Motor neuron (in vitro differentiated cells): ENCODE measurements at regions not wholly inside any gene's neighbourhood (a gene's known extent, or its start where the extent isn't known, plus 50 kb on each side); places are given as distances from the start of the nearest gene placed in this dataset.

Source experiments
- ATAC-seq, 8 experiments: fragments of 200-7000 bp; cut with Tn5 transposase; replicated peaks in 6 of 8; 2 replicates each; pipeline ENCODE4 v1.8.0; 2021; ENCODE audit warnings: mild to moderate bottlenecking in 8 of 8, moderate library complexity in 8 of 8
- H3K27ac ChIP-seq, 2 donors: fragments of 250-450 bp; sonication (Bioruptor Pico); 2 replicates each; pipeline ENCODE4 v1.9.0; 2021; ENCODE audit warnings: antibody characterized with exemption in 2 of 2, mild to moderate bottlenecking in 2 of 2, moderate library complexity in 1 of 2
- H3K4me1 ChIP-seq, 2 donors: fragments of 250-450 bp; sonication (Bioruptor Pico); replicated peaks in 1 of 2; 2 replicates each; pipeline ENCODE4 v1.6.1; 2021; ENCODE audit warnings: antibody characterized with exemption in 2 of 2, mild to moderate bottlenecking in 2 of 2, moderate library complexity in 1 of 2
- H3K4me3 ChIP-seq, 5 donors: fragments of 250-450 bp; sonication (Bioruptor Pico); 2 replicates each; pipeline ENCODE4 v1.9.0; 2021; ENCODE audit warnings: antibody characterized with exemption in 5 of 5, mild to moderate bottlenecking in 5 of 5, moderate library complexity in 4 of 5
- WGBS, 10 experiments: fragments of 450-650 bp; shearing (Covaris generic); methylation state at CpG; one replicate each; pipeline ENCODE4 v1.0.0; 2022; 5-methylcytosine and 5-hydroxymethylcytosine counted together
- in situ Hi-C, 9 experiments: fragments of 400-800 bp; cut with MboI; loops; one replicate each; pipeline ENCODE4 v1.15.0; 2021; ENCODE audit warnings: low sequenced_read_pairs in 9 of 9, low pct_unique_long_range_greater_than_20kb in 2 of 9; ENCODE audit not compliant: unreplicated experiment in 9 of 9

DNA sequence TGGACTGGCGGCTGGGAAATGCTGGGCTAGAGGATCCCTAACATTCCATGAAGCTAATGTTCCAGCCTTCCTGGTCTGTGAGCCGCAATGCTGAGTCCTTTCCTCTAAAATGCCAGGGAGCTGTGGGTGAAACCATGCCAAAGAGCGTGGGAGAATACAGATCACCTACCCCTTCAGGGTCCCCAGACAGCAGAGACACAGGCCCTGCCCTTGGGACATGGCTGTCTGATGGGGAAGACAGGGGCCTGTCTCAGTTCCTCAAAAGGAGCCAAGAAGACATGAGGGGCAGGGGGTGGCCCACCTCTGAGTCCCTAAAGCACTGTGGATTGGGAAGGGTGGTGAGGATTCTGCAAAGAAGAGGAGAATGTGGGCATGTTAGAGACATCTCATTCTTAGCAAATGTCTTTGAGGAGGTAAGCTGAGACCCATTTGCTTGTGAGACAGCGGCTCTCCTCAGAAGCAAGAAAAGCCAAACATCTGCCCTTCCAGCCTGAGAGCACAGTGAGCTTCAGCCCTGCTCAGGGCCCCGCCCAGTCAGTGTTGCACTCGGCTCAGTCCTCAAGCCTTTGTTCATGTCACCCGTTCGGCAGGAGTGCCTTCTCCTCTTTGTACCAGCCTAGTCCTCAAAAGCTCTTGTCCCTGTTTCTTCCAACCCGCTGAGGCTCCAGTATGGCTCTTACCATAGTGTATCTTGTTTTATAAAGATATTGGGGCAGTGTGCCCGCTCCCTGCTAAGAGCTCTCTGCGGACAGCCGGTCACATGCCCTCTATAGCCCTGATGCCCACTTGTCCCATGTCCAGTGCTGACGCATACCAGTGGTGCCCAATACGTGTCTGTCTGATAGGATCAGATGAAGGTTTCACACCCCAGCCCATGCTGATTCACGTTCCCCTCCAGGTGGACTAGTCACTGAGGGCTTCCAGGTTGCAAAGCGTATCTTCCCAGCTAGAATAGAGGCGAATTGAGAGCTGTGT is 286.2 kb downstream of the CYP26B1 start:
- H3K27ac ChIP-seq, result no peak overlapping the region
- H3K4me3 ChIP-seq, result no peak overlapping the region
- H3K4me1 ChIP-seq, result peaks cover 0 to 4% of the 10 kb centered on the region in 2 donors
- WGBS, 10 experiments, result 59 to 93% (median 80%) methylated on average over 1 to 12 of the region's 17 CpGs; no CpG with 5 or more reads in 2 of the 10 experiments
- peak in 2 of 8 experiments; percentile 65 to 81 for ATAC-seq
- in situ Hi-C loops, result no loop called here

DNA sequence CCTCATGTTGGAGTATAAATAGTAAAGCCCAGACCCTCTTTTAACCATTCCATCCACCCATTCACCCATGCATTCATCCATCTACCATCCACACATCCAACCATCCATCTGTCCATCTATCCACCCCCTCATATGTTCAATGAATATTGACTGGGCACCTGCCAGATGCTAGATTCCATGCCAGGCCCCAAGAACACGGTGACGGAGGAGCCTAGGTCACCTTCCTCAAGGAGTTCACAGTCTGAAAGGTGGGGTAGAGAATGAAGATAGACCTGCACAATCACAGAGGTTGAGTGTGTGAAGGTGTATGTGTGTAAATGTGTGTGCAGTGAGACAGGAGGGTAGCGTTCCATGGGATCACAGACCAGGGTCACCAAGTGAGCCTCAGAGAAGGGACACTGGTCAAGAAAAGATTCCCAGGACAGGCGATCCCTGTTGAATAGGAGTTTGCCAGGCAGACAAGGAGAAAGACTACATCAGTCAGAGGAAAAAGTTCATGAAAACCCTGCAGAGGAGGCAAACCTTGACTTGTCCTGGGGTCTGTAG is 287.2 kb downstream of the CYP26B1 start:
- Histone ChIP-seq H3K4me1 (peaks cover 0 to 4% of the 10 kb centered on the region in 2 donors), H3K4me3 (no peak overlapping the region), H3K27ac (no peak overlapping the region)
- in situ Hi-C loops, result no loop called here
- ATAC-seq, result no peak
- 21 to 100% (median 80%) methylated on average over 1 to 4 of the region's 4 CpGs; no CpG with 5 or more reads in 5 of the 10 experiments for WGBS, 10 experiments

DNA sequence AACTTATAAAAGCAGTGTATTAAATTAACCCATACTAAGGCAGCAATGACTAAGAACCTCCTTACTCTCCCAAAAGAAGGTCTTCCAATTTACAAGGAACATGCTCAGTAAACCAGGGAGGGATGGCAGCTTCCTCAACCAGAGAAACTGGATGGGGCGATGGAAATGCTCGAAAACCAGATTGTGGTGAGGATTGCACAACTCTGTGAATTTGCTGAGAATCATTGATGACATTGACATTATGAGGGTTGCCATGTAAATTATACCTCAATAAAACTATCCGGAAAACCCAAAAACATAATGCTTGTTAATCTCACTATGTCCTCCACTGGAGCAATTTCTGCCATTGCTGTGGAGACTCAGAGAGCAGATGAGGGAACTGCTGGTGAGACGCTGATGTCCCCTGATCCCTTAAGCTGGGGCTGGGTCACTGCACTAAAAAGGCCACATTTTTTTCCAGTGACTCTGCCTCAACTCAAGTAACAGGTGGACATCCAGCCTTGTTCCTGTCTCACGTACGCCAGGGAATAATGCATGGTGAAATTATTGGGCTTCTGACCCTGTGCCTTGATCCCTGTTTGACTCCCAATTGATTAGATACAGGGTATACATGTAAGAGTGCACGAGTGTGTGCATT is 288.3 kb downstream of the CYP26B1 start:
- Histone ChIP-seq H3K4me3 (no peak overlapping the region), H3K27ac (no peak overlapping the region), H3K4me1 (peaks cover 0 to 4% of the 10 kb centered on the region in 2 donors)
- 73 to 95% (median 83%) methylated on average over 1 to 6 of the region's 7 CpGs; no CpG with 5 or more reads in 2 of the 10 experiments for WGBS, 10 experiments
- ATAC-seq, result no peak
- in situ Hi-C loops, result no loop called here

DNA sequence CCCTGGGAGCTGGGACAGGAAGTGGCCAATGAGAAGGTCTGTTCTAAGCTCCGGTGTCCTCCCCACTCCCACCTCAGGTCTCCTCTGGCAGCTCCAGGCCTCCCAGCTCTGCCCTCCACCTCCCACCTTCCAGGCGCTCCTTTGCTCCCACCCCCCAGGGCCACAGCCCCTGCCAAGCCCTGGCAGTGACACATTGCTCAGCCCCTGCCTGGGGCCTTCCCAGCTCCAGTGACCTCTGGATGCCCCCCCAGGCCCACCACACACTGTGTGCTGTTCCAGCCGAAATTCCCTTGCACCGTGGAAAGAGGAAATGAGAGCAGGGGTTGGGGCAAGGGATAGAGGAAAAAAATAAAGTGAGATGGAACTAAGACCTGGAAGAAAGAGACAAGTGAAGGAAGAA is 289.6 kb downstream of the CYP26B1 start:
- Histone ChIP-seq H3K4me1 (peaks cover 0 to under 1% of the 10 kb centered on the region in 2 donors), H3K27ac (no peak overlapping the region), H3K4me3 (no peak overlapping the region)
- ATAC-seq, result no peak
- in situ Hi-C loops, result no loop called here
- 60 to 100% (median 83%) methylated on average over 1 of the region's 4 CpGs; no CpG with 5 or more reads in 6 of the 10 experiments for whole genome bisulfite sequencing, 10 experiments

DNA sequence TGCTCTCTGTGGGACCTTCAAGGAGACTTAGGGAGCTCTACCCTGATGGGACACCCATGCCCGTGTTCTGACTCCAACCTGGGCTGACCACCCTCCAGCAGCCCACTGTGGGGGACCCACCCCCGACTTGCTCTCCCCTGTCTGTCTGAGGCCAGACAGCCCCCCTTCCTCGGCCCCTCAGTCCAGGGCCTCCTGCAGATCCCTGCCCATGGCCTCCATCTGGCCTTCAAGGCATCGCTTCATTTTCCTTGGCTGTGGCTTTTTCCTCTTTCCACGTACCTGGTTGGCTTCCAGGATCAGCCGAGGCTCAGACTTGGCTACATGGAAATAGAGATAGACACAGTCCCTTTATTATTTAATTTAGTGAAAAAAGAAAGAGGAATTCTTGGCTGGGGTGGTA is 290.0 kb downstream of the CYP26B1 start:
- Histone ChIP-seq H3K4me1 (no peaks in the 10 kb centered on the region), H3K27ac (no peak overlapping the region), H3K4me3 (no peak overlapping the region)
- in situ Hi-C loops, result no loop called here
- 0 to 92% (median 72%) methylated on average over 1 to 2 of the region's 6 CpGs; no CpG with 5 or more reads in 6 of the 10 experiments for WGBS, 10 experiments
- no peak for ATAC-seq

DNA sequence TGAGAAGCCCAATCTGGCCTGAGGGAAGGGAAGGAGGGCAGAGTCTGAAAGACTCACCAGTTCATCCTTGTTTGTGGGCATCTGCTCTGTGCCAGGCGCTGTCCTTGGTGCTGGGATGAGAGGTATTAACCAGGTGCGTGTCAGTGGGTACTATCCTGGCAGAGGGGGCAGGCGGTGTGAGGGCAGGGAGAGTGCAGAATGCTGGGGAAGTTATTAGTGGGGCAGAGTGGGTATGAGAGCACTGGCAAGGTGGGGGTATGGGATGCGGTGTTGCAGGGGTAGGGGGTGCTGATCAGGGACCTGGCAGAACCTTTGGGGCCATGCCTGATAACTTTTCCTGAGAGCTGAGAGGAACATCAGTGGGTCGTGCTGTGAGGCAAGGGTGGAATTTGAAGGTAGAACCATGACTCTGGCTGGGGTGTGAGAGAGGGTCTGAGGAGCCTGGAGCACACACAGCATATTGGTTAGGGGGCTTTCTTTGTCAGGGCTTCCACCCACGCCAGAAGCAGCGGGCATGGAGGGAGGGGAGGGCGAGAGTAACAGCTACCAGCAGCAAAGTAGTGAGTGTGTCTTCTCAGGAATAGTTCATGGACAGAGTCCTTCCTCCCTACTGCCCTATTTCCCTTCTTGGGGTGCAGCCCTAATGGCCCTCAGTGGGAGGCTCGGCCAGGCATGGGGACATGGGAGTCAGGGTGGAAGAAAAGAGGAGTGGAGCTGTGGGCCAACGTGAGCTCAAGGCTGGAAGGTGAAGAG is 290.7 kb downstream of the CYP26B1 start:
- Histone ChIP-seq H3K4me1 (no peaks in the 10 kb centered on the region), H3K27ac (no peak overlapping the region), H3K4me3 (no peak overlapping the region)
- in situ Hi-C loops, result no loop called here
- ATAC-seq, result no peak
- 0 to 90% (median 60%) methylated on average over 1 to 5 of the region's 10 CpGs; no CpG with 5 or more reads in 3 of the 10 experiments for WGBS, 10 experiments

DNA sequence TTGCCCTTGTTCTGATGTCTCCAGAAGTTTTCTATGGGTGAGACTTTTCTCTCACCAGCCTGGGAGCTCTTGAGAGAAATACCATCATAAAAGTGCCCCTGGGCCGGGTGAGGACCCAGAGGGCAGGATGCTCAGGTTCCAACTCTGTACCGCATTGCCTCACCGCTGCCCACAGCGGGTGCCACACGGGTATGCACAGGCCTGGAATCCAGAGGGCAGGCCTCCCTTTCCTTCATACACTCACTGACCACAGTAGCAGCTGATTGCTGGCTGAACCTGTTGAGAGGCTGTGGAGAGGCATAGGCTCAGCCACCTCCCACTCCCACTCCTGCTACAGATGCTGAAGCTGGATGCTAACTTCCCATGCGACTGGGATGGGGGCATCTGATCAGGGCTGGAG is 293.8 kb downstream of the CYP26B1 start:
- Histone ChIP-seq H3K4me3 (no peak overlapping the region), H3K4me1 (no peaks in the 10 kb centered on the region), H3K27ac (no peak overlapping the region)
- 80 to 93% (median 86%) methylated on average over 1 to 3 of the region's 6 CpGs; no CpG with 5 or more reads in 6 of the 10 experiments for WGBS, 10 experiments
- in situ Hi-C loops, result no loop called here
- no peak for ATAC-seq

DNA sequence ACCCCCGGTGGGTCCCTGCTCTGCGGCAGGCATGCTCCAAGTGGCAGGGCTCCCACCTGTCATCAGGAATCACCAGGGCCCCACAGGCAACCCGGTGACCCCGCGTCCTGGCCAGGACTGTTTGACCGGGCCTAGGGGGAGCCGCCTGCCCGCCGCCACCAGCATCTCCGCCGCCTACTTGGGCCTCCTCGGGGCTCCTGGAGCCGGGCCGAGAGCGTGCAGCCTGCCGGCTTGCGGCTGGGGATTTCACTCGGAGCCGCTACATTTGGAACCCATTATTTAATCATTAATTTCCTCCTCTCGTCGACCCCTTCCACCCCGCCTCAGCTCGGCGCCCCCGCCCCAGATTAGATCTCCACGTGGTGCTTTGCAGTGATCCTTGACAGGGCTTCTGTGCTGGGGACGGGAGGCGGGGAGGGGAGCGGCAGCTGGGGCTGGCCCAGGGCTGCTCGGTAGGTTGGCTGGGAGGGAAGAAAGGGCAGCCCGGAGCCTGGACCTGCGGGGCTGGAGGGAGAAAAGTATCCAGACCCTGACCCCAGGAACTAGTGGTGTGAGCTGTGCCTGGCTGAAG is 295.4 kb downstream of the CYP26B1 start:
- Histone ChIP-seq H3K27ac (no peak overlapping the region), H3K4me1 (no peaks in the 10 kb centered on the region), H3K4me3 (no peak overlapping the region)
- 60 to 80% methylated on average over 1 to 3 of the region's 32 CpGs; no CpG with 5 or more reads in 8 of the 10 experiments for WGBS, 10 experiments
- in situ Hi-C loops, result no loop called here
- peak; percentile 48 to 98 (median 76) for ATAC-seq

DNA sequence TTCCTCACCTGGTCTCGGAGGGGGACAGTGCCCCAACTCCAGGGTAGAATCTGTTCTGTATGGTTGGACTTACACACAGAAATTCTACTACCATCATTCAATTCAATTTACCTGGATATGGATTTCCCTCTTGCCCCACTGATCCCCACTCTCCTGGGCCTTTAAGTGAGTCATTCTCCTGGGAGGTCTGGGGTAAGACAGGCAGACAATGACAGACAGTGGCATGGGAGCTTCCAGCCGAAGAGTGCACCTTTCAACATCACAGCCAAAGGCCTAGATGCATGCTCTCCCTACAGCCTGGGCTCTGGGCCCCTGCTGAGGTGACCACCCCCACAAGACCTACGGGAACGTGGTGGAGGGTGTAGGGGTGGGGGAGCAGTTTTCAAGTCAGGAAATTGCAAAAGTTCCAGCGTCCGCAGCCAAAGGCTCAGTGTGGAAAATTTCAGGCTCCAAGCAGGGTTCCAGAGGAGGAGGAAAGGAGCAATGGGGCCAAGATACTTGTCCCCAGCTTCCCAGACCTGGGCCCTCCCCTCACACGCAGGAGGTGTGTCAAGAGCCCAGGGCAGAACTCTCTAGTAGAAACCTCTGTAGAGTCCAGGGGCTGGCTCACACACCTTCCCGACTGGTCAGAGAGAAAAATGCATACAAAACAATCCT is 296.4 kb downstream of the CYP26B1 start:
- 20 to 86% (median 72%) methylated on average over 1 to 7 of the region's 8 CpGs; no CpG with 5 or more reads in 4 of the 10 experiments for WGBS, 10 experiments
- Histone ChIP-seq H3K4me1 (no peaks in the 10 kb centered on the region), H3K4me3 (no peak overlapping the region), H3K27ac (no peak overlapping the region)
- in situ Hi-C loops, result no loop called here
- ATAC-seq, result no peak

DNA sequence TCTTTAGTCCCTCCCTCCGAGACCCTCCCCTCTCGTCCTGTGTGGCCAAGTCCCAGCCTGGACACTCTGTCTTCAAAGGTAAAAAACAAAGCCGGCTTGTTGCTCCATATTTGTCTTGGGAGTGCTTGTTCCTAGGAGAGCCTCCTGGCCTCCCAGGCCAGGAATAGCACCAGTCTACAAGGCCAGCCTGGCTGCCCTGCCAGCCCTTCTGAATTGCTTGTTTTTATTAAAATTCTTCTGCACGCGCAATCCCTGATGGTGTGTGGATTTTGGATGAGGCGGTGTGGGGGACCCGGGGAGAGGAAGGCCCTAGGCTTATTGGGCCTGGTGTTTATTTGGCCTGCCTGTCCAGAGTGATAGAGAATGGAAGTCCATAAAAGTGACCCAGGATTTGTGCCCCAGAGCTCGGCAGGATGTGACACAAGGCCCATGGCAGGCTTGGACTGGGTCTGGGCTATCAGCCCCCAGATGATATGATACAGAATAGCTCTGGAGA is 297.3 kb downstream of the CYP26B1 start:
- in situ Hi-C loops, result no loop called here
- no peaks in the 10 kb centered on the region for H3K4me1 ChIP-seq
- H3K27ac ChIP-seq, result no peak overlapping the region
- peak in 1 of 8 experiments; percentile 33 for ATAC-seq
- H3K4me3 ChIP-seq, result no peak overlapping the region
- 0 to 100% (median 83%) methylated on average over 1 to 5 of the region's 8 CpGs; no CpG with 5 or more reads in 1 of the 10 experiments for WGBS, 10 experiments

DNA sequence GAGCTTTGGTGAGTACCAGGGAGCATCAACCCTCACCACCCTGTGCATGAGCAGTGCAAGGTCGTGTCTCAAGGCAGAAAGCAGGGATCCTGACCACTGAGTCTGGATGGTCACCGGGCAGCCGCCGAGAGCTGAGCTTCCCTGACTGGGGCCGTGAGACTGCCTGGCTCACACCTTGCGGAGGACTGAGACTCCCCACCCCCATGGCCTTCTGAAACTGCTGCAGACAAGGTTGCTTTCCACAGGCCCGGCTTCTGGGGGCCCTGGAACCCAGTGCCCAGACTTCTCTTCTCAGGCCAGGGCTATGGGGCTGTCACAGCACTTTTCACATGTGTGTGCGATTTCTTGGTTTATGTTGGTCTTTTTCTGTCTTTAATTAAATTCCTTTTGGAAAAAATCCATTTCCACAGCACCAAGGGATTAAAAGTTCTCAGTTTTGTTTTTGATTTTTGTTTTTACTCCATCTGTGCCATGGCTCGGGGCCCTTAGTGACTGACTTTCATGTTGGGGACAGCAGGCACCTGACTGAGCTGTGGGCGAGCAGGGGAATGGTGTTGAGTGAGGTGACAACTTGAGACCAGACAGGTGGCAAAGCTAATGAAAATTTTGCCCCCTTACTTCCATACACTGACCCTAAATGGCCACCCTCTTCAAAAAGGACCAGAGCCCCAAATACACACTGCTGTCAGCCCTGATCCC is 297.9 kb downstream of the CYP26B1 start:
- no peak for ATAC-seq
- in situ Hi-C loops, result no loop called here
- 21 to 100% (median 81%) methylated on average over 1 to 7 of the region's 10 CpGs; no CpG with 5 or more reads in 1 of the 10 experiments for WGBS, 10 experiments
- no peak overlapping the region for H3K4me3 ChIP-seq
- H3K4me1 ChIP-seq, result no peaks in the 10 kb centered on the region
- no peak overlapping the region for H3K27ac ChIP-seq
